ENCODE measurements at regions not wholly inside any gene's neighbourhood (a gene's known extent, or its start where the extent isn't known, plus 50 kb on each side); places are given as distances from the start of the nearest gene placed in this dataset.

- no peak for TF ChIP-seq CTCF (IDR thresholded peaks at IDR 0.05)
- TF ChIP-seq POLR2AphosphoS5 (IDR thresholded peaks at IDR 0.05), result no peak
- TF ChIP-seq POLR2A (IDR thresholded peaks at IDR 0.05), result no peak
- TF ChIP-seq EP300 (IDR thresholded peaks at IDR 0.05; ENCODE audit: low read depth), result no peak
Observed at GRCh38 chr5:68947986-68948385, 145.8 kb upstream of the SLC30A5 start.

All from transverse colon (tissue), 4 donors.